ENCODE measurements at regions not wholly inside any gene's neighbourhood (a gene's known extent, or its start where the extent isn't known, plus 50 kb on each side); places are given as distances from the start of the nearest gene placed in this dataset.

GRCh38 chr11:115758011-115758410 lies 253.8 kb upstream of the CADM1 start:
- no peak for TF ChIP-seq POLR2AphosphoS5 (IDR thresholded peaks at IDR 0.05; ENCODE audit: low read depth)
- no peak for TF ChIP-seq EZH2phosphoT487 (IDR thresholded peaks at IDR 0.05; ENCODE audit: unreplicated experiment)
- no peak for TF ChIP-seq CTCF (conservative IDR thresholded peaks at IDR 0.05; ENCODE audit: low read depth in 2 of 2)
- no peak for TF ChIP-seq EZH2 (IDR thresholded peaks at IDR 0.05; ENCODE audit: low read depth, unreplicated experiment)
- TF ChIP-seq REST (IDR thresholded peaks at IDR 0.05; ENCODE audit: unreplicated experiment): no peak
- TF ChIP-seq CREB1 (CRISPR knock-in tag; IDR thresholded peaks at IDR 0.05; ENCODE audit: low read depth): no peak
- TF ChIP-seq ETS1 (IDR thresholded peaks at IDR 0.05): no peak
